Posterior cingulate gyrus (tissue), 11 donors: ENCODE measurements at regions not wholly inside any gene's neighbourhood (a gene's known extent, or its start where the extent isn't known, plus 50 kb on each side); places are given as distances from the start of the nearest gene placed in this dataset.

ENCODE experiments used
- DNase-seq, 10 donors: peaks; one replicate each; pipeline versions ENCODE4 v3.0.0 to v3.0.0-alpha.2; 2020 to 2021; ENCODE audit warnings: mixed read lengths in 3 of 10
- intact Hi-C: fragments of 100-400 bp; cut with DNase I; formaldehyde crosslinking; loops from one replicate; pipeline ENCODE4 v1.15.1; 2023

GRCh38 chr11:115598257-115598901 is 94.2 kb upstream of the CADM1 start:
- intact Hi-C loops, result no loop called here
- DNase-seq, result no peak

- no peak for DNase-seq
- intact Hi-C loops, result no loop called here
Measured at GRCh38 chr11:115591380-115591779, 87.2 kb upstream of the CADM1 start.

DNA sequence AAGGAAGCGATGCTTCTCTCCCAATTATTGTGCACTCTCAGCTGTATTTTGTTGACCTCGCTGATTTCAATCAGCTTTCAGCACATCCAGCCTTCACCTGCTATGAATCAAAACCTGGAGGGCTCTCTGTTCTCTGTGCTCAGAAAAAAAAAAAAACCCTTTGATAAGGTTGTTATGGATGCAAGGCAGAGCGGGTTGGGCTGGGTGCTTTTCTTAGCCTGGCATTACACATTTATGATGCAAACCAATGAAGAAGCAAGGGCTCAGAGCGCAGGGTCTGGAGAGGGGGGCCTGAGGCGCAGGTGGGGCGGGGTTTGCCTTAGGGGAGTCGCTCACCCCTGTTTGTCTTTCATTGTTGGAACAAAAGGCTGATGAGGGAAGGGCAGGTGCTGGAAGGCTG is 86.0 kb upstream of the CADM1 start:
- no peak for DNase-seq
- intact Hi-C loops, result no loop called here

DNA sequence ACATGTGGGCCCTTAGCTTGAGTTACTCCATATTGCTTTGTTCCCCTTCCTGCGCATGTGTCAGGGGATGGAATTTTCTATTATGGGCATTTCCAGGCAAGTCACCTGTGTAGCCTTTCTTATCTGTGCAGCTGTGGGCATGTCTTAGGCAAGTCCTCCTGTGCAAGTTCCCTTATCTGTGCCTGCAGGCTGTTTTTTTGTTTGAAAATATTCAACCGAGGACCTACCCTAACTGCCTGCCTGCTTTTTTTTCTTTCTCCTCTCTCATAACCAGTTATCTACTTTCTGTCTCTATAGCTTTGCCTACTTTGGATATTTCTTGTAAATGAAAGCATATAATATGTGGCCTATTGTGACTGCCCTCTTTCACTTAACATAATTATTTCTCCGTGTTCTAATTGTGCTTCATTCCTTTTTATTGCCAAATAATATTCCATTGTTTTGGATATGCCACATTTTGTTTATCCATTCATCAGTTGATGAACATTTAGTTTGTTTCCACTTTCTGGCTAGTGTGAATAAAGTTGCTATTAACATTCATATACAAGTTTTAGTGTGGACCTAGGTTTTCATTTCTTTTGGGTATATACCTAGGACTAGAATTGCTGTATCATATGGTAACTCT is 83.6 kb upstream of the CADM1 start:
- intact Hi-C loops, result no loop called here
- DNase-seq, result no peak

GRCh38 chr11:115585361-115586024 is 81.3 kb upstream of the CADM1 start:
- DNase-seq, result no peak
- intact Hi-C loops, result no loop called here

DNA sequence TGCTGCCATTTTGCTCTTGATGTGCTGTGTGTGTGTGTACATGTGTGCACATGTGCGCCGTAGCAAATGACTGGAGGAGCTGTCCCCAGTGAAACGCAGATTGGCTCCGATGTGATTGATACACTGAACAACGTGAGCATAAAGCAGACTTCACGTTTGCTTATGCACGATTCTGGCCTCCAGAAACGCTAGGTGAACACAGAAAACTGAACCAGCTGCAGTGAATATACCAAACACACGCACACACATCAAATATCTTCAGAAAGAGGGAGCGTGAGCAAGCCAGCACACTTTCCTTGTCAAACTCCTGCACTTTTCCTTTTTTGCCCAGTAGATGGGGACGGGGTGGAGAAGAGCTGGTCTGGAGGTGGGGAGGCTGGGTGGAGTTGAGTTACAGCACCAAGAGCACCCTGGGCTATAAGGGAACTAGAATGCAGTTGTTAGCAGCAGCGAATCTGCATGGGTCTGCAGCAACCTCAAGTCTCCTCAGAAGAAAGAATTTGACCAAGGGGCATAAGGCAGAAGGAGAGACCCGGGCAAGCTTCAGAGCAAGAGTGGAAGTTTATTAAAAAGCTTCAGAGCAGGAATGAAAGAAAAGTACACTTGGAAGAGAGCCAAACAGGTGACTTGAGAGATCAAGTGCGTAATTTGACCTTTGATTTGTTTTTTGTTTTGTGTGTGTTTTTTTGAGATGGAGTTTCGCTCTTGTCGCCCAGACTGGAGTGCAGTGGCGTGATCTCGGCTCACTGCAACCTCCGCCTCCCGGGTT is 77.8 kb upstream of the CADM1 start:
- intact Hi-C loops, result no loop called here
- no peak for DNase-seq

GRCh38 chr11:115580927-115581680 is 76.9 kb upstream of the CADM1 start:
- DNase-seq, result no peak
- intact Hi-C loops, result no loop called here

- intact Hi-C loops, result no loop called here
- no peak for DNase-seq
Measured at GRCh38 chr11:115580416-115580815, 76.2 kb upstream of the CADM1 start.

DNA sequence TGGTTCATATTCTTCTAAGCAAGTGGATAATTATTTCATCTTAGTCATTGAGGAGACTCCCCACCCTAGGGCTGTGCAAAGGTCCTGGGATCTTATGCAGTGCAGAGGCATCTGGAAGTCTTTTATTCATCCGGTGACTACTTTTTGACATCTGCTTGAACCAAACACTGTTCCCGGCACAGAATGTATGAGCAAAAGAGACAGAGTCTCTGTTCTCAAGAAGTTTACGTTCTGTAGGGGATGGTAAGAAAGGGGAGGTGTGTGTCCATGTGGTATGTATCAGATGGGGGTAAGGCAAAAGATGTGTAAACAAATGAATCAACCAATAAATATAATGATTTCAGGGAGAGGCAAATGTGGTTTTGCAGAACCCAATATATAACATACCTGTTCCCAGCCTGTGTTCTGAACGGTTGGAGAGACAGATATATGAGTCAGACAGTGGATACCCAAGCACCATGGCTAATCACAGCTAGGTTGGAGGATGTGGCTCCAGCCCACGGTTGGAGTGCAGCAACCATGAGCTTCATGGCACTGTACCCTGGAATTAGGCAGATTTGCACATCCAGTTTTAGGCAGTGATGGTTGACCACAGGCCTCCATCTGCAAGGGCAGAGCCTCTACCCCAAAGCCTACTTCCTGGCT is 75.1 kb upstream of the CADM1 start:
- DNase-seq, result no peak
- intact Hi-C loops, result no loop called here

DNA sequence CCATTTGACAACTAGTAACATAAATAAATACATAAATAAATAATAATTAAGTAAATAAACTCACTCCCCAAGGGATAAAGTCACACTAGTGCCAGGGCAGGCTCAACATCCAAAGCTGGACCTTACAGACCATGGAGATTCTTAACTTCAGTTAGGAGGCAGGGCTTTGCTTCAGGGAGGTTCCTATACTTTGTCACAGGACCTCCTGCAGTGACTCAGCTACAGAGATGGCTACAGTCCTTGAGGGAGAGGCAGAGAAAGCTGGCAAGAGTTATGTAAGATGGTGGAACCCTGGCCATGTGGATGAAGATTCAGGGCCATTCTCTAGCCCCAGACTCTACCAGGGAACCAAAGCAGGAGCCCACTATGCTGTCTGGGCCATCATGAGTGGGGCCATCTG is 74.1 kb upstream of the CADM1 start:
- intact Hi-C loops, result no loop called here
- DNase-seq, result no peak

DNA sequence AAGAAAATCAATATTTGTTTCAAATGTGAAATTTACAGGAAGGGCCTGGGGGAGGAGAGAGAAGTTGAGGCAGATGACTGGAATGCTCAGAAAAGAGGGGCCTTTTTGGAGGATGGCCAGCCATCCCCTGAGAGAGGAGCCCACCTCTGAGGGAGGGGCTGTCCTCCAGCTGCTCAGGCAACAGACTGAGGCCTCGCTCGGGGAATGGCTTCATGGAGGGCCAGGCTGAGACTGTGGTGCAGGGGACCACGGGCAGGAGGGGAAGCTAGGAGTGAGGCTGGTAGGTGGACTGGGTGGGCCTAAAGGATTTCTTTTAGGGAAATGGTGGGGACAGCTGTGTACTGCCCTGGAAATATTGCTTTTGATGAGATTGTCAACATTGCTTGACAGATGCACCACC is 73.5 kb upstream of the CADM1 start:
- intact Hi-C loops, result no loop called here
- no peak for DNase-seq

DNA sequence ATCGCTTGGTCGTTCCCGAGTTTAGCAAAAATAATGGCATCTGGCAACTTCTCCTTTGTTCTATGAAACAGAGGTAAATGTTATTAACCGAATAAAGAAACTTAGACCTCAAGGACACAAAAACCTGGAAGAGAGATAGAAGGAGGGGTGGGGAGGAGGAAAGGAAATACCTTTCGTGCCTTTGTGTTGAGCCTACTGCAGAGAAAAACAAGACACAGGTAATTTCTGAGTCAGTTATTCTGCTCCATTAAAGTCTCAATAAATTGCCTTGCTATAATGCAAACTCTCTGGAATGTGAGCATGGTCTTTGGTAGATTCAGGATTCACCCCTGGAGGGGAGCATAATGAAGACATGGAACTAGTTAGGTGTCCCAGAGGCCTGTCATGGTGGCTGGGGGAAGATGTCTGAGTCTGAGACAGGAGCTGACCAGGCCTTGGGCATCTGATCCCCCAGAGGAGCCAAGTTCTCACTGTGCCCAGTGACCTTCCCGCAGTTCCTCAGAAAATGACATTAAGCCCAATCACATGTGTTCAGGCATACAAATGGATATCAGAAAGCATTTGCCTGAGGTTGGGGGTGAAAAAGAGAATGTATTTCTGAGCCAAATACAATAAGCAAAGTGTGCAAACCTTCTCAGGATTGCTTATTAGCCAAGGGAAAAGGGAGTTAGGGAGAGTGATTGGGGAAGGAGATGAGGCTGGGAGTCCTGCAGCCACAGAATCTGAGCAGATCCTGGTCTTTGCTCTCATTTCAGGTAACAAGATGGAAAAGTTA is 72.6 kb upstream of the CADM1 start:
- intact Hi-C loops, result no loop called here
- DNase-seq, result no peak

DNA sequence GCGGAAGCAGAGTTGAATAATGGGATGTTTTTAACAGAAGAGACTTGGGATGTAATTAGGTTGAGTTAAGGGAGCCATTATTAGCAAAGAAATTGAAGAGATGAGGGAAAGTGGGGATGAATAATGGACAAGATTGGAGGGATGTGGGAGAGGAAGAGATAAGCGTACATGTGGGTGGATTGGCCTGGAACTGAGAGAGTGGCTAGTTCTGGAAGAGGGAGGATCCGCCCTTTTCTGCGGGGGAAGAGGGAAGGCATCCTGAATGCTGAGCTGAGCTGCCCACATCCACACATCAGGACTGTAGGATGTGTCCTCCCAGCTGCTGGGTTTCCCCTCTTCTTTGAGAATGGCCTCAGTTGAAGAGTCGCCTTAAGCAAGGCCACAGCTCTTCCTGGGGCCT is 68.3 kb upstream of the CADM1 start:
- intact Hi-C loops, result no loop called here
- no peak for DNase-seq

DNA sequence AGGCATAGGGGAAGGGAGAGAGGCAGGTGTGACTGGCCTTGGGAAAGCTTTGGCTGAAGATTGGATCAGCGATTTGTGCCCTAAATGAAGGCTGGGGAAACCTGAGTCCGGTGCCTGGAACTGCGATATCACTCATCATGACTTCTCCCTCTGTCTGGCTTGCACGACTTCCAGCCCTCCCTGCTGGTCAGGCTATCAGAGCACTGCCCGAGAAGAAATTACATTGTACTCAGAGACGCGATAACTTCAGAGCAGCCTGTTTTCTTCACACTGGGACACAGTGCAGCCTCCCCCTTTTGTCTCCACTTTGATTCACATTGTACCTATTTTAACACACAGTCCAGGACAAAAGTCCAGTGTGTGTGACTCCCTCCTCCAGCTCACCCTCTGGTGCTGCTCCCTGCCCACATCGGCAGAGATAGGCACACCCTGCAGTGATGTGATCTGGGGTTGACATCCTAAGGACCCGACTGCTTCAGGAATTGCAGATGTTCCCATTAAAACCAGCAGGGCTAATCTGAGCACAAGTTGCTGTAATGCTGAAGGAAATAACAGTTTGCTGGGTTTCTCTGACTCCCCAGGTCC is 62.1 kb upstream of the CADM1 start:
- DNase-seq, result no peak
- intact Hi-C loops, result no loop called here

- intact Hi-C loops, result no loop called here
- DNase-seq, result no peak
Measured at GRCh38 chr11:115564851-115565250, 60.6 kb upstream of the CADM1 start.

GRCh38 chr11:115561116-115561515 is 56.9 kb upstream of the CADM1 start:
- no peak for DNase-seq
- intact Hi-C loops, result no loop called here

DNA sequence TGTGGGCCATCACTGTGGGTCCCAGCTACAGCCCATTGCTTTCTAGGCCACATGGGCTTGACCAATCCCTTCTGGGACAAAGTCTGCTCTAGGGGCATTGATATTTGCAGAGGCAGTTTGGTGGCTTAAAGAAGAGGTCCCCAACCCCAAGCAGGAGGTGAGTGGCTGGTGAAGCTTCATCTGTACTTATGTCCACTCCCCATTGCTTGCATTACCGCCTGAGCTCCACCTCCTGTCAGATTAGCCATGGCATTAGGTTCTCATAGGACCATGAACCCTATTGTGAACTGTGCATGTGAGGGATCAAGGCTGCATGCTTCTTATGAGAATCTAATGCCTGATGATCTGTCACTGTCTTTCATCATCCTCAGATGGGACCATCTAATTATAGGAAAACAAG is 54.4 kb upstream of the CADM1 start:
- no peak for DNase-seq
- intact Hi-C loops, result no loop called here

DNA sequence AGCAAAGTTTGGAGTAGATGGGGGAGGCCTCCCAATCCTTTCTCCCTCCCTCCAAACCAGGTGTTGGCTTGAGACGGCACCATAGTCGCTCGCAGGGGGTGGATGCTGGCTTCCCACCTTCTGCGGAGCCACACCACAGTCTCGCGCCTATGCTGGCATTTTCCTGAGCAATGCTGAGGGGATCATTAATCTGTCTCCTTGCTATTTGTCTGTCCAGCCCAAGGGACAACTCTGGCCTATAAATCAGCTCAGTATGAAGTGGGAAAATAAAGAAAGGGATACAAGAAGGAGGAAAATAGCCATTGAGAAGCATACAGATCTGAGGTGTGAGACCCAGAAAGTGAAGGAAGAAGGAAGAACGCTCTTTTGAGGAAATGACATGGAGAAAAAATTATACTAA is 53.5 kb upstream of the CADM1 start:
- no peak for DNase-seq
- intact Hi-C loops, result no loop called here

DNA sequence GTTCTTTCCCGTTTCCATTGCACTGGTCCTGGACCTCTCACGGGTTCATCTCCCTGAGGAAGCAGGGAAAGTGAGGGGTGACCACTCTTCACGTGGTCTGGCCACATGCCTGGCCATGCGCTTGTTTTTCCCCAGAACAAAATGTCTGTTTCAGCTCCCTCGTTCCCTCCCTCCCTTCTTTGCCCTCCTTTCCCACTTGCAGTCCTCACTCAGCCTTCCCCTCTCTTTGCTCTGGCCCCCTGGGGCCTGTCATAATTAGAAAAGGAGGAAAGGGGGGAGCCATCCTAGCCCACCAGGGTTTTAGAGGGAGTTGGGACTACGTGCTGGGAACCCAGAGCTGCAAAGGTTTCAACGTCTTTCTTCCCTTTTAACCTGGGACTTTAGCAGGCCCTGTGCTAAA is 52.8 kb upstream of the CADM1 start:
- intact Hi-C loops, result no loop called here
- no peak for DNase-seq
